Endothelial cell (in vitro differentiated cells): ENCODE measurements at regions not wholly inside any gene's neighbourhood (a gene's known extent, or its start where the extent isn't known, plus 50 kb on each side); places are given as distances from the start of the nearest gene placed in this dataset.

Experiments
- DNase-seq: peaks from one replicate; pipeline ENCODE4 v3.0.0; 2021; ENCODE audit warnings: low spot score
- H3K27ac Mint-ChIP-seq: one replicate; pipeline ENCODE4 v1.8.0; 2021; ENCODE audit warnings: mixed read lengths, inconsistent platforms; ENCODE audit not compliant: unreplicated experiment
- H3K27me3 Mint-ChIP-seq: one replicate; pipeline ENCODE4 v1.8.0; 2021; ENCODE audit warnings: mild to moderate bottlenecking, moderate library complexity, mixed read lengths, inconsistent platforms; ENCODE audit not compliant: unreplicated experiment
- H3K36me3 Mint-ChIP-seq: one replicate; pipeline ENCODE4 v1.8.0; 2021; ENCODE audit warnings: mild to moderate bottlenecking, low read depth, mixed read lengths, inconsistent platforms; ENCODE audit not compliant: unreplicated experiment
- H3K4me1 Mint-ChIP-seq: one replicate; pipeline ENCODE4 v1.8.0; 2021; ENCODE audit warnings: mild to moderate bottlenecking, mixed read lengths, inconsistent platforms; ENCODE audit not compliant: unreplicated experiment
- H3K4me3 Mint-ChIP-seq: one replicate; pipeline ENCODE4 v1.8.0; 2021; ENCODE audit warnings: mild to moderate bottlenecking, mixed read lengths, inconsistent platforms; ENCODE audit not compliant: unreplicated experiment
- H3K9me3 Mint-ChIP-seq: one replicate; pipeline ENCODE4 v1.8.0; 2021; ENCODE audit warnings: mixed read lengths, inconsistent platforms; ENCODE audit not compliant: unreplicated experiment
- TF ChIP-seq, protein P1 (sequence below): fragments of 200-600 bp; sonication (generic); IDR thresholded peaks from one replicate; pipeline ENCODE4 v1.5.0; 2021; ENCODE audit warnings: antibody characterized with exemption; ENCODE audit not compliant: unreplicated experiment

DNA sequence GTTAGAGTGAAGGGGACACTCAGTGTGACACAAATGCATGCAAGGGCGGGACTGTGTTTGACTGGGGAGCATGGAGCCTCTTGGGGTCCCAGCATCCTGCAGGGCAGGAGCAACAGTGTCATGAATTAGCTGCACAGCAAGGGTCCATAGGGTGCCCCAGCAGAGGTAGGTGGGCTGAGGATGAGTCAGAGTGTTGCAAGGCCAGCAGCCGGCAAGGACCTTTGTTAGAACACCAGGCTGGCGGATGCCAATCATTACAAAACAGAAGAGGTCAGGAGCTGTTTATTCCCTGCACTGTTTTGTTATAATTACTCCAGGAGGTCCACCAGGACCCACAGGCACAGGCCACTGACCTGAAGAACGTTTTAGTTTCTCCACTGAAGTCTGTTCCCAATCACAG is 362.2 kb upstream of the DUSP10 start:
- TF ChIP-seq, protein P1, sequence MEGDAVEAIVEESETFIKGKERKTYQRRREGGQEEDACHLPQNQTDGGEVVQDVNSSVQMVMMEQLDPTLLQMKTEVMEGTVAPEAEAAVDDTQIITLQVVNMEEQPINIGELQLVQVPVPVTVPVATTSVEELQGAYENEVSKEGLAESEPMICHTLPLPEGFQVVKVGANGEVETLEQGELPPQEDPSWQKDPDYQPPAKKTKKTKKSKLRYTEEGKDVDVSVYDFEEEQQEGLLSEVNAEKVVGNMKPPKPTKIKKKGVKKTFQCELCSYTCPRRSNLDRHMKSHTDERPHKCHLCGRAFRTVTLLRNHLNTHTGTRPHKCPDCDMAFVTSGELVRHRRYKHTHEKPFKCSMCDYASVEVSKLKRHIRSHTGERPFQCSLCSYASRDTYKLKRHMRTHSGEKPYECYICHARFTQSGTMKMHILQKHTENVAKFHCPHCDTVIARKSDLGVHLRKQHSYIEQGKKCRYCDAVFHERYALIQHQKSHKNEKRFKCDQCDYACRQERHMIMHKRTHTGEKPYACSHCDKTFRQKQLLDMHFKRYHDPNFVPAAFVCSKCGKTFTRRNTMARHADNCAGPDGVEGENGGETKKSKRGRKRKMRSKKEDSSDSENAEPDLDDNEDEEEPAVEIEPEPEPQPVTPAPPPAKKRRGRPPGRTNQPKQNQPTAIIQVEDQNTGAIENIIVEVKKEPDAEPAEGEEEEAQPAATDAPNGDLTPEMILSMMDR = no peak
- Mint-ChIP-seq H3K27ac (no peak overlapping the region), H3K36me3 (no peaks in the 10 kb centered on the region), H3K27me3 (peaks cover 2% of the 10 kb centered on the region), H3K4me3 (no peak overlapping the region), H3K9me3 (no peaks in the 10 kb centered on the region), H3K4me1 (no peaks in the 10 kb centered on the region)
- no peak for DNase-seq

DNA sequence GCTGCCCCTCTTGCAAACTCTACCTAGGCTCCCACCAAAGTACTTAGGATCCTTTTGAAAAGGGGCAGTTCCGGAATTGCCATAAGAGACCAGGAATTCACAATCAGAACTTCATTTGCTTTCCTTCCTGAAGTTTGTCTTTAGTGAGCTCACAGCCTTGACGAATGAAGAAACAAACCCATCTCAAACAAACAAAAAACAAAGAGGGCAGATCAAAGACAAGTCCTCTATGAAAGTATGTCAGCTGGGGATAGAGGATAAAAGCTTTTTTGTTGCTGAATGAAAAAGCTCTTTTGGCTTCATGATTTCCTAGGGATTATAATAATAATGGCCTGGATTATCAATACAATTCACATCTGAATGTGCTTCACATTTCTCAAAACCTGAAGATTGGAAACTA is 357.9 kb upstream of the DUSP10 start:
- H3K9me3 Mint-ChIP-seq = no peaks in the 10 kb centered on the region
- peaks cover 2% of the 10 kb centered on the region for H3K27me3 Mint-ChIP-seq
- DNase-seq = no peak
- TF ChIP-seq, protein P1 = no peak
- H3K4me3 Mint-ChIP-seq = no peak overlapping the region
- H3K27ac Mint-ChIP-seq = no peak overlapping the region
- no peaks in the 10 kb centered on the region for H3K4me1 Mint-ChIP-seq
- H3K36me3 Mint-ChIP-seq = no peaks in the 10 kb centered on the region

- H3K27ac Mint-ChIP-seq = no peak overlapping the region
- peaks cover 2% of the 10 kb centered on the region for H3K27me3 Mint-ChIP-seq
- H3K36me3 Mint-ChIP-seq = no peaks in the 10 kb centered on the region
- no peak overlapping the region for H3K4me3 Mint-ChIP-seq
- H3K4me1 Mint-ChIP-seq = no peaks in the 10 kb centered on the region
- TF ChIP-seq, protein P1 = no peak
- no peaks in the 10 kb centered on the region for H3K9me3 Mint-ChIP-seq
- DNase-seq = no peak
These were observed 356.5 kb upstream of the DUSP10 start for GRCh38 chr1:222098404-222098803.

DNA sequence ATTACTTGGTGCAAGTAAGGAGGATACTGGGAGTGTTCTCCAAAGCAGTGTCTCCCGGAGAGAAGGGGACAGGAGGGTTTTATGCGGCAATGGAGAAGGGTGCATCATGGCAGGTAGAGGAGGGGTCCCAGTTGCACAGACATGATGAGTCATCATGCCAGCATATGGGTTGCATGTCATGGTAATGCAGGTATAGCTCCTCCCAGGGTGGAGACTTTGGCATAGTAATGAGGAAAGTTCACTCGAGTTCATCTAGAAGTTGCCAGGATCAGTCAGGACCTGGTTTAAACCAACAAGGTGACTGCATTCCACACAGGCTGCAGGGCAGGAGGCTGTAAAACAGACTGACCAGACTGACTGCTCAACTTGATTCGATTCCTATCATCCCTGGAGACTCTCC is 355.7 kb upstream of the DUSP10 start:
- Mint-ChIP-seq H3K9me3 (no peaks in the 10 kb centered on the region), H3K27me3 (peaks cover 2% of the 10 kb centered on the region), H3K36me3 (no peaks in the 10 kb centered on the region), H3K4me3 (no peak overlapping the region), H3K27ac (no peak overlapping the region), H3K4me1 (no peaks in the 10 kb centered on the region)
- DNase-seq = no peak
- TF ChIP-seq, protein P1 = no peak

- no peak overlapping the region for H3K27ac Mint-ChIP-seq
- H3K27me3 Mint-ChIP-seq = peaks cover 2% of the 10 kb centered on the region
- H3K9me3 Mint-ChIP-seq = no peaks in the 10 kb centered on the region
- TF ChIP-seq, protein P1 = no peak
- H3K4me3 Mint-ChIP-seq = no peak overlapping the region
- DNase-seq = no peak
- H3K4me1 Mint-ChIP-seq = no peaks in the 10 kb centered on the region
- no peaks in the 10 kb centered on the region for H3K36me3 Mint-ChIP-seq
These were observed 355.0 kb upstream of the DUSP10 start for GRCh38 chr1:222096883-222097282.
